ENCODE measurements at regions not wholly inside any gene's neighbourhood (a gene's known extent, or its start where the extent isn't known, plus 50 kb on each side); places are given as distances from the start of the nearest gene placed in this dataset.
"Not testable (repeated sequence)": the region's sequence is repeated elsewhere in the genome, so short reads cannot be mapped to it uniquely, and the experiment has no call there.

GRCh38 chr2:208607694-208608093 lies 201.1 kb downstream of the PTH2R start:
- H3K4me1 ChIP-seq (ENCODE audit: insufficient read depth, poor library complexity, severe bottlenecking), result no peaks in the 10 kb centered on the region
- no peaks in the 10 kb centered on the region for H3K9me3 ChIP-seq (ENCODE audit: severe bottlenecking)
- no peaks in the 10 kb centered on the region for H3K36me3 ChIP-seq (ENCODE audit: low read depth)
- no peak for TF ChIP-seq CTCF (IDR thresholded peaks at IDR 0.05; ENCODE audit: poor library complexity, severe bottlenecking)
- H3K27ac ChIP-seq (ENCODE audit: poor library complexity, severe bottlenecking), result no peak overlapping the region
- no peaks in the 10 kb centered on the region for H3K27me3 ChIP-seq (ENCODE audit: insufficient read depth, poor library complexity, severe bottlenecking)
- ATAC-seq (ENCODE audit: low read depth) (no peak), DNase-seq (ENCODE audit: low spot score) (no peak)
- H3K4me3 ChIP-seq (ENCODE audit: severe bottlenecking), result no peak overlapping the region

GRCh38 chr2:208608122-208608835 lies 201.7 kb downstream of the PTH2R start:
- no peak for TF ChIP-seq CTCF (IDR thresholded peaks at IDR 0.05; ENCODE audit: poor library complexity, severe bottlenecking)

GRCh38 chr2:208609166-208609804 lies 202.7 kb downstream of the PTH2R start:
- H3K4me3 ChIP-seq (ENCODE audit: severe bottlenecking), result no peak overlapping the region
- no peak for ATAC-seq (ENCODE audit: low read depth)
- no peaks in the 10 kb centered on the region for H3K36me3 ChIP-seq (ENCODE audit: low read depth)
- H3K4me1 ChIP-seq (ENCODE audit: insufficient read depth, poor library complexity, severe bottlenecking), result no peaks in the 10 kb centered on the region
- no peak overlapping the region for H3K27ac ChIP-seq (ENCODE audit: poor library complexity, severe bottlenecking)
- no peaks in the 10 kb centered on the region for H3K9me3 ChIP-seq (ENCODE audit: severe bottlenecking)
- no peak for TF ChIP-seq CTCF (IDR thresholded peaks at IDR 0.05; ENCODE audit: poor library complexity, severe bottlenecking)
- H3K27me3 ChIP-seq (ENCODE audit: insufficient read depth, poor library complexity, severe bottlenecking), result no peaks in the 10 kb centered on the region
- DNase-seq (ENCODE audit: low spot score), result no peak

More at GRCh38 chr2:208608122-208608835, 201.7 kb downstream of the PTH2R start:
- DNase-seq (ENCODE audit: low spot score) (no peak), ATAC-seq (ENCODE audit: low read depth) (no peak)
- Histone ChIP-seq H3K27me3 (ENCODE audit: insufficient read depth, poor library complexity, severe bottlenecking) (no peaks in the 10 kb centered on the region), H3K4me1 (ENCODE audit: insufficient read depth, poor library complexity, severe bottlenecking) (no peaks in the 10 kb centered on the region), H3K36me3 (ENCODE audit: low read depth) (no peaks in the 10 kb centered on the region), H3K4me3 (ENCODE audit: severe bottlenecking) (no peak overlapping the region), H3K27ac (ENCODE audit: poor library complexity, severe bottlenecking) (no peak overlapping the region), H3K9me3 (ENCODE audit: severe bottlenecking) (no peaks in the 10 kb centered on the region)

- not testable (repeated sequence) for ATAC-seq (ENCODE audit: low read depth); H3K4me3 ChIP-seq (ENCODE audit: severe bottlenecking); H3K9me3 ChIP-seq (ENCODE audit: severe bottlenecking); H3K27me3 ChIP-seq (ENCODE audit: insufficient read depth, poor library complexity, severe bottlenecking); H3K27ac ChIP-seq (ENCODE audit: poor library complexity, severe bottlenecking); DNase-seq (ENCODE audit: low spot score); H3K4me1 ChIP-seq (ENCODE audit: insufficient read depth, poor library complexity, severe bottlenecking); H3K36me3 ChIP-seq (ENCODE audit: low read depth)
Measured at GRCh38 chr2:208615675-208616074, 209.1 kb downstream of the PTH2R start.

- H3K27ac ChIP-seq (ENCODE audit: poor library complexity, severe bottlenecking), result no peak overlapping the region
- ATAC-seq (ENCODE audit: low read depth) (no peak), DNase-seq (ENCODE audit: low spot score) (no peak)
- H3K27me3 ChIP-seq (ENCODE audit: insufficient read depth, poor library complexity, severe bottlenecking), result no peaks in the 10 kb centered on the region
- no peaks in the 10 kb centered on the region for H3K4me1 ChIP-seq (ENCODE audit: insufficient read depth, poor library complexity, severe bottlenecking)
- no peaks in the 10 kb centered on the region for H3K9me3 ChIP-seq (ENCODE audit: severe bottlenecking)
- TF ChIP-seq CTCF (IDR thresholded peaks at IDR 0.05; ENCODE audit: poor library complexity, severe bottlenecking), result no peak
- no peaks in the 10 kb centered on the region for H3K36me3 ChIP-seq (ENCODE audit: low read depth)
- no peak overlapping the region for H3K4me3 ChIP-seq (ENCODE audit: severe bottlenecking)
Measured at GRCh38 chr2:208618220-208618619, 211.6 kb downstream of the PTH2R start.

Measured in RWPE2 (cell line).